ENCODE measurements at regions not wholly inside any gene's neighbourhood (a gene's known extent, or its start where the extent isn't known, plus 50 kb on each side); places are given as distances from the start of the nearest gene placed in this dataset.

- H3K27me3 ChIP-seq = no peaks in the 10 kb centered on the region
- no peak overlapping the region for H3K27ac ChIP-seq
- TF ChIP-seq POLR2AphosphoS5 (IDR thresholded peaks at IDR 0.05) (no peak), CTCF (IDR thresholded peaks at IDR 0.05) (no peak), POLR2A (IDR thresholded peaks at IDR 0.05) (no peak), EP300 (IDR thresholded peaks at IDR 0.05) (no peak)
Observed at GRCh38 chr2:17334300-17334699, 183.9 kb downstream of the RAD51AP2 start.

GRCh38 chr2:17331636-17332035, 186.6 kb downstream of the RAD51AP2 start:
- H3K27ac ChIP-seq = no peak overlapping the region
- TF ChIP-seq POLR2AphosphoS5 (IDR thresholded peaks at IDR 0.05) (no peak), CTCF (IDR thresholded peaks at IDR 0.05) (no peak), POLR2A (IDR thresholded peaks at IDR 0.05) (no peak), EP300 (IDR thresholded peaks at IDR 0.05) (no peak)
- WGBS, 2 donors = 95% methylated on average over 1 of the region's 1 CpG
- no peaks in the 10 kb centered on the region for H3K4me1 ChIP-seq
- H3K4me3 ChIP-seq = no peak overlapping the region
- no peaks in the 10 kb centered on the region for H3K9me3 ChIP-seq
- no peaks in the 10 kb centered on the region for H3K27me3 ChIP-seq
- H3K36me3 ChIP-seq = no peaks in the 10 kb centered on the region
- intact Hi-C loops (cut with DNase I) = no loop called here
- no peak for DNase-seq

More at GRCh38 chr2:17334300-17334699, 183.9 kb downstream of the RAD51AP2 start:
- intact Hi-C loops (cut with DNase I) = no loop called here
- Histone ChIP-seq H3K9me3 (no peaks in the 10 kb centered on the region), H3K36me3 (no peaks in the 10 kb centered on the region), H3K4me1 (no peaks in the 10 kb centered on the region), H3K4me3 (no peak overlapping the region)
- no peak for DNase-seq

- H3K36me3 ChIP-seq = no peaks in the 10 kb centered on the region
- H3K4me1 ChIP-seq = no peaks in the 10 kb centered on the region
- WGBS, 2 donors = 85 to 93% methylated on average over 1 of the region's 1 CpG
- H3K4me3 ChIP-seq = no peak overlapping the region
- no peaks in the 10 kb centered on the region for H3K27me3 ChIP-seq
- no peak for TF ChIP-seq POLR2A (IDR thresholded peaks at IDR 0.05)
- no peak for TF ChIP-seq POLR2AphosphoS5 (IDR thresholded peaks at IDR 0.05)
- no peak for TF ChIP-seq EP300 (IDR thresholded peaks at IDR 0.05)
- TF ChIP-seq CTCF (IDR thresholded peaks at IDR 0.05) = no peak
- no peak for DNase-seq
- intact Hi-C loops (cut with DNase I) = no loop called here
- H3K9me3 ChIP-seq = no peaks in the 10 kb centered on the region
- no peak overlapping the region for H3K27ac ChIP-seq
Observed at GRCh38 chr2:17328161-17328560, 190.1 kb downstream of the RAD51AP2 start.

- DNase-seq = no peak
- no peak overlapping the region for H3K27ac ChIP-seq
- H3K4me3 ChIP-seq = no peak overlapping the region
- TF ChIP-seq POLR2A (IDR thresholded peaks at IDR 0.05) = no peak
- TF ChIP-seq EP300 (IDR thresholded peaks at IDR 0.05) = no peak
- TF ChIP-seq CTCF (IDR thresholded peaks at IDR 0.05) = no peak
- TF ChIP-seq POLR2AphosphoS5 (IDR thresholded peaks at IDR 0.05) = no peak
- H3K27me3 ChIP-seq = no peaks in the 10 kb centered on the region
- 62 to 85% methylated on average over 4 of the region's 4 CpGs for WGBS, 2 donors
- no peaks in the 10 kb centered on the region for H3K9me3 ChIP-seq
- no peaks in the 10 kb centered on the region for H3K4me1 ChIP-seq
- no peaks in the 10 kb centered on the region for H3K36me3 ChIP-seq
- intact Hi-C loops (cut with DNase I) = no loop called here
Observed at GRCh38 chr2:17327649-17328048, 190.6 kb downstream of the RAD51AP2 start.

- intact Hi-C loops (cut with DNase I) = no loop called here
- Histone ChIP-seq H3K27me3 (no peaks in the 10 kb centered on the region), H3K4me3 (no peak overlapping the region), H3K36me3 (no peaks in the 10 kb centered on the region), H3K27ac (no peak overlapping the region), H3K4me1 (no peaks in the 10 kb centered on the region), H3K9me3 (no peaks in the 10 kb centered on the region)
- 47 to 69% methylated on average over 2 of the region's 2 CpGs for WGBS, 2 donors
- DNase-seq = no peak
- no peak for TF ChIP-seq POLR2A (IDR thresholded peaks at IDR 0.05)
- no peak for TF ChIP-seq POLR2AphosphoS5 (IDR thresholded peaks at IDR 0.05)
- TF ChIP-seq EP300 (IDR thresholded peaks at IDR 0.05) = no peak
- no peak for TF ChIP-seq CTCF (IDR thresholded peaks at IDR 0.05)
Observed at GRCh38 chr2:17326717-17327116, 191.5 kb downstream of the RAD51AP2 start.

Data from sigmoid colon (tissue), 6 donors.